GM23338 (cell line): ENCODE measurements at regions not wholly inside any gene's neighbourhood (a gene's known extent, or its start where the extent isn't known, plus 50 kb on each side); places are given as distances from the start of the nearest gene placed in this dataset.

Experiments used
- ATAC-seq: fragments of 200-7000 bp; cut with Tn5 transposase; 3 replicates; pipeline ENCODE4 v1.9.1; 2020
- DNase-seq: peaks from one replicate; pipeline ENCODE4 v3.0.0-alpha.2; 2015; ENCODE audit warnings: low spot score
- H2AFZ ChIP-seq: fragments of 200-600 bp; sonication (generic); 2 replicates; pipeline ENCODE4 v1.8.0; 2016; ENCODE audit warnings: antibody characterized with exemption, mild to moderate bottlenecking, moderate library complexity
- H3F3A ChIP-seq: fragments of 200-600 bp; sonication (generic); replicated peaks from 2 replicates; pipeline ENCODE4 v1.8.0; 2017; ENCODE audit warnings: antibody characterized with exemption, mixed run types, low read depth
- H3K27ac ChIP-seq: fragments of 200-600 bp; sonication (generic); 2 replicates; pipeline ENCODE4 v1.6.1; 2016; ENCODE audit warnings: low read depth
- H3K27me3 ChIP-seq: fragments of 200-600 bp; sonication (generic); 2 replicates; pipeline ENCODE4 v1.8.0; 2016; ENCODE audit warnings: mild to moderate bottlenecking, mixed run types, moderate library complexity; ENCODE audit not compliant: insufficient read depth
- H3K36me3 ChIP-seq: fragments of 200-600 bp; sonication (generic); 2 replicates; pipeline ENCODE4 v1.8.0; 2016; ENCODE audit warnings: mild to moderate bottlenecking; ENCODE audit not compliant: insufficient read depth
- H3K4me1 ChIP-seq: fragments of 200-600 bp; sonication (generic); 2 replicates; pipeline ENCODE4 v1.8.0; 2016; ENCODE audit warnings: mild to moderate bottlenecking, moderate library complexity; ENCODE audit not compliant: insufficient read depth
- H3K4me2 ChIP-seq: fragments of 200-600 bp; sonication (generic); 2 replicates; pipeline ENCODE4 v1.7.1; 2017; ENCODE audit warnings: mixed run types
- H3K4me3 ChIP-seq: fragments of 200-600 bp; sonication (generic); 2 replicates; pipeline ENCODE4 v1.6.1; 2016; ENCODE audit warnings: mixed run types
- H3K79me2 ChIP-seq: fragments of 200-600 bp; sonication (generic); replicated peaks from 2 replicates; pipeline ENCODE4 v1.8.0; 2017; ENCODE audit warnings: mild to moderate bottlenecking; ENCODE audit not compliant: insufficient read depth
- H3K9me2 ChIP-seq: fragments of 200-600 bp; sonication (generic); 2 replicates; pipeline ENCODE4 v1.8.0; 2017; ENCODE audit not compliant: insufficient read depth
- H4K20me1 ChIP-seq: fragments of 200-600 bp; sonication (generic); replicated peaks from 2 replicates; pipeline ENCODE4 v1.8.0; 2017; ENCODE audit warnings: mild to moderate bottlenecking; ENCODE audit not compliant: insufficient read depth
- H3K27ac Mint-ChIP-seq: 2 replicates; pipeline ENCODE4 v1.8.0; 2020; ENCODE audit warnings: inconsistent platforms, mild to moderate bottlenecking, moderate library complexity, mixed read lengths
- H3K27me3 Mint-ChIP-seq: 3 replicates; pipeline ENCODE4 v1.8.0; 2022; ENCODE audit warnings: low read depth, mild to moderate bottlenecking, moderate library complexity, mixed read lengths, inconsistent platforms; ENCODE audit not compliant: insufficient read depth, poor library complexity
- H3K36me3 Mint-ChIP-seq: 3 replicates; pipeline ENCODE4 v1.8.0; 2021; ENCODE audit warnings: low read depth, mild to moderate bottlenecking, inconsistent platforms, moderate library complexity, mixed read lengths
- H3K4me1 Mint-ChIP-seq: 3 replicates; pipeline ENCODE4 v1.8.0; 2020; ENCODE audit warnings: mild to moderate bottlenecking, inconsistent platforms, mixed read lengths
- H3K4me3 Mint-ChIP-seq: 3 replicates; pipeline ENCODE4 v1.8.0; 2021; ENCODE audit warnings: moderate library complexity, mild to moderate bottlenecking, inconsistent platforms, mixed read lengths
- H3K9me3 Mint-ChIP-seq: 3 replicates; pipeline ENCODE4 v1.8.0; 2020; ENCODE audit warnings: moderate library complexity, mild to moderate bottlenecking, inconsistent platforms, mixed read lengths
- CREB1 ChIP-seq: fragments of 250-450 bp; sonication (Bioruptor Pico); IDR thresholded peaks from 2 replicates; pipeline ENCODE4 v1.5.0; 2020; ENCODE audit warnings: low read depth, mild to moderate bottlenecking, moderate library complexity
- EZH2 ChIP-seq: fragments of 200-600 bp; sonication (generic); IDR thresholded peaks from one replicate; pipeline ENCODE4 v1.8.0; 2017; ENCODE audit warnings: antibody characterized with exemption, mild to moderate bottlenecking, low read depth; ENCODE audit not compliant: unreplicated experiment
- EZH2phosphoT487 ChIP-seq: fragments of 200-600 bp; sonication (generic); IDR thresholded peaks from one replicate; pipeline ENCODE4 v1.8.1; 2018; ENCODE audit warnings: antibody characterized with exemption; ENCODE audit not compliant: unreplicated experiment
- JUNB ChIP-seq: IDR thresholded peaks from one replicate; pipeline ENCODE4 v1.6.1; 2016; ENCODE audit warnings: antibody characterized with exemption; ENCODE audit not compliant: unreplicated experiment
- NANOG ChIP-seq: IDR thresholded peaks from 2 replicates; pipeline ENCODE4 v1.6.1; 2016; ENCODE audit warnings: antibody characterized with exemption, borderline replicate concordance
- POLR2AphosphoS5 ChIP-seq: IDR thresholded peaks from 2 replicates; pipeline ENCODE4 v1.6.1; 2016; ENCODE audit warnings: antibody characterized with exemption, low read depth
- STAT1 ChIP-seq: IDR thresholded peaks from one replicate; pipeline ENCODE4 v1.6.1; 2016; ENCODE audit warnings: antibody characterized with exemption; ENCODE audit not compliant: unreplicated experiment
- ZNF114 ChIP-seq: fragments of 250-450 bp; sonication (Bioruptor Pico); IDR thresholded peaks from 2 replicates; pipeline ENCODE4 v1.5.0; 2020; ENCODE audit warnings: mild to moderate bottlenecking, moderate library complexity
- ZNF331 ChIP-seq: fragments of 250-450 bp; sonication (Bioruptor Pico); IDR thresholded peaks from 2 replicates; pipeline ENCODE4 v1.5.0; 2020; ENCODE audit warnings: low read depth, mild to moderate bottlenecking, moderate library complexity
- TF ChIP-seq, protein P1 (sequence below): IDR thresholded peaks from 2 replicates; pipeline ENCODE4 v1.6.1; 2016; ENCODE audit warnings: antibody characterized with exemption
- TF ChIP-seq, protein P2 (sequence below): fragments of 250-450 bp; sonication (Bioruptor Pico); IDR thresholded peaks from 2 replicates; pipeline ENCODE4 v1.5.0; 2020; ENCODE audit warnings: mild to moderate bottlenecking, moderate library complexity
- TF ChIP-seq, protein P3 (sequence below), 2 experiments: fragments of 200-600 bp in 1 of 2; sonication (generic) in 1 of 2; conservative IDR thresholded peaks; 2 replicates each; pipeline versions ENCODE4 v1.5.1 to v1.6.1; 2016 to 2017; ENCODE audit warnings: antibody characterized with exemption in 2 of 2, low read depth in 2 of 2, mild to moderate bottlenecking in 2 of 2, moderate library complexity in 1 of 2
- TF ChIP-seq, protein P4 (sequence below): IDR thresholded peaks from one replicate; pipeline ENCODE4 v1.6.1; 2018; ENCODE audit warnings: antibody characterized with exemption; ENCODE audit not compliant: unreplicated experiment

DNA sequence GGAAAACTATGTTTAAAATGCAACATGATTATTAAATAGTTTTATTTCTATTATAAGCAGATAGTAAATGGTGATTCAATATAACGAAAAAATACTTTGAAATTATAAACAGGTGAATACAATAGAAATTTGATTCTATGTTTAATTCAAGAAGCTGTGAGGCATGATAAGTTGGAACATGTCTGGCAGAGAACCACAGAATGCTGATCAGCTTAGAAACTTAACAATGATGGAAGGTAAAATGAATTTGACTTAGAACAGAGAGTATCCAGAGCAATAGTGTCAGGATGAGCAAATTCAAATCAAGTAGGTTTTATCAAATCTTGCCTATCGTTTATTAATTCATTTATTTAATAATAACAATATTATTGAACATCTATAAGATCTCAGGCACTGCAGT lies 83.4 kb upstream of the ADGRL4 start (continued):
- TF ChIP-seq, protein P1, sequence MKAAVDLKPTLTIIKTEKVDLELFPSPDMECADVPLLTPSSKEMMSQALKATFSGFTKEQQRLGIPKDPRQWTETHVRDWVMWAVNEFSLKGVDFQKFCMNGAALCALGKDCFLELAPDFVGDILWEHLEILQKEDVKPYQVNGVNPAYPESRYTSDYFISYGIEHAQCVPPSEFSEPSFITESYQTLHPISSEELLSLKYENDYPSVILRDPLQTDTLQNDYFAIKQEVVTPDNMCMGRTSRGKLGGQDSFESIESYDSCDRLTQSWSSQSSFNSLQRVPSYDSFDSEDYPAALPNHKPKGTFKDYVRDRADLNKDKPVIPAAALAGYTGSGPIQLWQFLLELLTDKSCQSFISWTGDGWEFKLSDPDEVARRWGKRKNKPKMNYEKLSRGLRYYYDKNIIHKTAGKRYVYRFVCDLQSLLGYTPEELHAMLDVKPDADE = no peak
- TF ChIP-seq POLR2AphosphoS5 = no peak

DNA sequence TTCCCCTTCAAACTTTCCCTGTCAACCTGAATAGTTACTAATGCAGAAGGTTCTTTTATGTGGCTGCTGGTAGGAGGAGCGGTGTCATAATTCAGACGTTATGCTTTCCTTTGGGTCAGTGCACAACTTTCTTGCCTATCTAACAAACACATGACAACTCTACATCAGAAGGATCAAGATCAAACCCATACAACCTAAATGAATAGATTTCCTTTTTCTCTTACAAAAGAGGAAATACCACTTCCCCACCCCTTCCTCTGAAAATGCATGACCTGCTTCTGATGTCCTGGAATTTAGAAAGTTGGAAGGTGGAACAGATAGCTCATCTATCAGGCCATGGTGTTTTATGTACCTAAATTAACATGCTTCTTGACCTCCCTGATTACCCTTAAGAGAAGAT lies 75.7 kb upstream of the ADGRL4 start:
- Mint-ChIP-seq H3K4me3 (no peak overlapping the region), H3K27ac (no peak overlapping the region), H3K27me3 (no peaks in the 10 kb centered on the region), H3K4me1 (peaks cover 8% of the 10 kb centered on the region; the same call in 2 of the 3 replicates), H3K9me3 (no peaks in the 10 kb centered on the region), H3K36me3 (no peaks in the 10 kb centered on the region)
- Histone ChIP-seq H3K27me3 (no peaks in the 10 kb centered on the region), H4K20me1 (no peaks in the 10 kb centered on the region), H3K4me1 (peaks cover 3% of the 10 kb centered on the region; the same call in 1 of the 2 replicates), H3K4me2 (no peak overlapping the region), H3K27ac (no peak overlapping the region), H3K4me3 (no peak overlapping the region), H2AFZ (no peak overlapping the region), H3K36me3 (no peaks in the 10 kb centered on the region), H3K9me2 (no peaks in the 10 kb centered on the region), H3F3A (no peaks in the 10 kb centered on the region), H3K79me2 (no peaks in the 10 kb centered on the region)
- no peak for ATAC-seq
- no peak for DNase-seq
- TF ChIP-seq, protein P2, sequence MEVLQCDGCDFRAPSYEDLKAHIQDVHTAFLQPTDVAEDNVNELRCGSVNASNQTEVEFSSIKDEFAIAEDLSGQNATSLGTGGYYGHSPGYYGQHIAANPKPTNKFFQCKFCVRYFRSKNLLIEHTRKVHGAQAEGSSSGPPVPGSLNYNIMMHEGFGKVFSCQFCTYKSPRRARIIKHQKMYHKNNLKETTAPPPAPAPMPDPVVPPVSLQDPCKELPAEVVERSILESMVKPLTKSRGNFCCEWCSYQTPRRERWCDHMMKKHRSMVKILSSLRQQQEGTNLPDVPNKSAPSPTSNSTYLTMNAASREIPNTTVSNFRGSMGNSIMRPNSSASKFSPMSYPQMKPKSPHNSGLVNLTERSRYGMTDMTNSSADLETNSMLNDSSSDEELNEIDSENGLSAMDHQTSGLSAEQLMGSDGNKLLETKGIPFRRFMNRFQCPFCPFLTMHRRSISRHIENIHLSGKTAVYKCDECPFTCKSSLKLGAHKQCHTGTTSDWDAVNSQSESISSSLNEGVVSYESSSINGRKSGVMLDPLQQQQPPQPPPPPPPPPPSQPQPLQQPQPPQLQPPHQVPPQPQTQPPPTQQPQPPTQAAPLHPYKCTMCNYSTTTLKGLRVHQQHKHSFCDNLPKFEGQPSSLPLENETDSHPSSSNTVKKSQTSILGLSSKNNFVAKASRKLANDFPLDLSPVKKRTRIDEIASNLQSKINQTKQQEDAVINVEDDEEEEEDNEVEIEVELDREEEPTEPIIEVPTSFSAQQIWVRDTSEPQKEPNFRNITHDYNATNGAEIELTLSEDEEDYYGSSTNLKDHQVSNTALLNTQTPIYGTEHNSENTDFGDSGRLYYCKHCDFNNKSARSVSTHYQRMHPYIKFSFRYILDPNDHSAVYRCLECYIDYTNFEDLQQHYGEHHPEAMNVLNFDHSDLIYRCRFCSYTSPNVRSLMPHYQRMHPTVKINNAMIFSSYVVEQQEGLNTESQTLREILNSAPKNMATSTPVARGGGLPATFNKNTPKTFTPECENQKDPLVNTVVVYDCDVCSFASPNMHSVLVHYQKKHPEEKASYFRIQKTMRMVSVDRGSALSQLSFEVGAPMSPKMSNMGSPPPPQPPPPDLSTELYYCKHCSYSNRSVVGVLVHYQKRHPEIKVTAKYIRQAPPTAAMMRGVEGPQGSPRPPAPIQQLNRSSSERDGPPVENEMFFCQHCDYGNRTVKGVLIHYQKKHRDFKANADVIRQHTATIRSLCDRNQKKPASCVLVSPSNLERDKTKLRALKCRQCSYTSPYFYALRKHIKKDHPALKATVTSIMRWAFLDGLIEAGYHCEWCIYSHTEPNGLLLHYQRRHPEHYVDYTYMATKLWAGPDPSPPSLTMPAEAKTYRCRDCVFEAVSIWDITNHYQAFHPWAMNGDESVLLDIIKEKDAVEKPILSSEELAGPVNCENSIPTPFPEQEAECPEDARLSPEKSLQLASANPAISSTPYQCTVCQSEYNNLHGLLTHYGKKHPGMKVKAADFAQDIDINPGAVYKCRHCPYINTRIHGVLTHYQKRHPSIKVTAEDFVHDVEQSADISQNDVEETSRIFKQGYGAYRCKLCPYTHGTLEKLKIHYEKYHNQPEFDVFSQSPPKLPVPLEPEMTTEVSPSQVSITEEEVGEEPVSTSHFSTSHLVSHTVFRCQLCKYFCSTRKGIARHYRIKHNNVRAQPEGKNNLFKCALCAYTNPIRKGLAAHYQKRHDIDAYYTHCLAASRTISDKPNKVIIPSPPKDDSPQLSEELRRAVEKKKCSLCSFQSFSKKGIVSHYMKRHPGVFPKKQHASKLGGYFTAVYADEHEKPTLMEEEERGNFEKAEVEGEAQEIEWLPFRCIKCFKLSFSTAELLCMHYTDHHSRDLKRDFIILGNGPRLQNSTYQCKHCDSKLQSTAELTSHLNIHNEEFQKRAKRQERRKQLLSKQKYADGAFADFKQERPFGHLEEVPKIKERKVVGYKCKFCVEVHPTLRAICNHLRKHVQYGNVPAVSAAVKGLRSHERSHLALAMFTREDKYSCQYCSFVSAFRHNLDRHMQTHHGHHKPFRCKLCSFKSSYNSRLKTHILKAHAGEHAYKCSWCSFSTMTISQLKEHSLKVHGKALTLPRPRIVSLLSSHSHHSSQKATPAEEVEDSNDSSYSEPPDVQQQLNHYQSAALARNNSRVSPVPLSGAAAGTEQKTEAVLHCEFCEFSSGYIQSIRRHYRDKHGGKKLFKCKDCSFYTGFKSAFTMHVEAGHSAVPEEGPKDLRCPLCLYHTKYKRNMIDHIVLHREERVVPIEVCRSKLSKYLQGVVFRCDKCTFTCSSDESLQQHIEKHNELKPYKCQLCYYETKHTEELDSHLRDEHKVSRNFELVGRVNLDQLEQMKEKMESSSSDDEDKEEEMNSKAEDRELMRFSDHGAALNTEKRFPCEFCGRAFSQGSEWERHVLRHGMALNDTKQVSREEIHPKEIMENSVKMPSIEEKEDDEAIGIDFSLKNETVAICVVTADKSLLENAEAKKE = no peak
- TF ChIP-seq STAT1 = no peak
- no peak for TF ChIP-seq ZNF114 (CRISPR knock-in tag)
- TF ChIP-seq JUNB = no peak
- no peak for TF ChIP-seq POLR2AphosphoS5
- TF ChIP-seq EZH2 = no peak
- no peak for TF ChIP-seq NANOG
- no peak for TF ChIP-seq EZH2phosphoT487
- TF ChIP-seq CREB1 (CRISPR knock-in tag) = no peak
- TF ChIP-seq, protein P3, sequence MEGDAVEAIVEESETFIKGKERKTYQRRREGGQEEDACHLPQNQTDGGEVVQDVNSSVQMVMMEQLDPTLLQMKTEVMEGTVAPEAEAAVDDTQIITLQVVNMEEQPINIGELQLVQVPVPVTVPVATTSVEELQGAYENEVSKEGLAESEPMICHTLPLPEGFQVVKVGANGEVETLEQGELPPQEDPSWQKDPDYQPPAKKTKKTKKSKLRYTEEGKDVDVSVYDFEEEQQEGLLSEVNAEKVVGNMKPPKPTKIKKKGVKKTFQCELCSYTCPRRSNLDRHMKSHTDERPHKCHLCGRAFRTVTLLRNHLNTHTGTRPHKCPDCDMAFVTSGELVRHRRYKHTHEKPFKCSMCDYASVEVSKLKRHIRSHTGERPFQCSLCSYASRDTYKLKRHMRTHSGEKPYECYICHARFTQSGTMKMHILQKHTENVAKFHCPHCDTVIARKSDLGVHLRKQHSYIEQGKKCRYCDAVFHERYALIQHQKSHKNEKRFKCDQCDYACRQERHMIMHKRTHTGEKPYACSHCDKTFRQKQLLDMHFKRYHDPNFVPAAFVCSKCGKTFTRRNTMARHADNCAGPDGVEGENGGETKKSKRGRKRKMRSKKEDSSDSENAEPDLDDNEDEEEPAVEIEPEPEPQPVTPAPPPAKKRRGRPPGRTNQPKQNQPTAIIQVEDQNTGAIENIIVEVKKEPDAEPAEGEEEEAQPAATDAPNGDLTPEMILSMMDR (conservative IDR thresholded peaks at IDR 0.05; ENCODE audit: low read depth in 2 of 2) = no peak
- no peak for TF ChIP-seq ZNF331 (CRISPR knock-in tag)
- TF ChIP-seq, protein P4, sequence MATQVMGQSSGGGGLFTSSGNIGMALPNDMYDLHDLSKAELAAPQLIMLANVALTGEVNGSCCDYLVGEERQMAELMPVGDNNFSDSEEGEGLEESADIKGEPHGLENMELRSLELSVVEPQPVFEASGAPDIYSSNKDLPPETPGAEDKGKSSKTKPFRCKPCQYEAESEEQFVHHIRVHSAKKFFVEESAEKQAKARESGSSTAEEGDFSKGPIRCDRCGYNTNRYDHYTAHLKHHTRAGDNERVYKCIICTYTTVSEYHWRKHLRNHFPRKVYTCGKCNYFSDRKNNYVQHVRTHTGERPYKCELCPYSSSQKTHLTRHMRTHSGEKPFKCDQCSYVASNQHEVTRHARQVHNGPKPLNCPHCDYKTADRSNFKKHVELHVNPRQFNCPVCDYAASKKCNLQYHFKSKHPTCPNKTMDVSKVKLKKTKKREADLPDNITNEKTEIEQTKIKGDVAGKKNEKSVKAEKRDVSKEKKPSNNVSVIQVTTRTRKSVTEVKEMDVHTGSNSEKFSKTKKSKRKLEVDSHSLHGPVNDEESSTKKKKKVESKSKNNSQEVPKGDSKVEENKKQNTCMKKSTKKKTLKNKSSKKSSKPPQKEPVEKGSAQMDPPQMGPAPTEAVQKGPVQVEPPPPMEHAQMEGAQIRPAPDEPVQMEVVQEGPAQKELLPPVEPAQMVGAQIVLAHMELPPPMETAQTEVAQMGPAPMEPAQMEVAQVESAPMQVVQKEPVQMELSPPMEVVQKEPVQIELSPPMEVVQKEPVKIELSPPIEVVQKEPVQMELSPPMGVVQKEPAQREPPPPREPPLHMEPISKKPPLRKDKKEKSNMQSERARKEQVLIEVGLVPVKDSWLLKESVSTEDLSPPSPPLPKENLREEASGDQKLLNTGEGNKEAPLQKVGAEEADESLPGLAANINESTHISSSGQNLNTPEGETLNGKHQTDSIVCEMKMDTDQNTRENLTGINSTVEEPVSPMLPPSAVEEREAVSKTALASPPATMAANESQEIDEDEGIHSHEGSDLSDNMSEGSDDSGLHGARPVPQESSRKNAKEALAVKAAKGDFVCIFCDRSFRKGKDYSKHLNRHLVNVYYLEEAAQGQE = no peak
